Left lung (tissue), 4 donors: ENCODE measurements at regions not wholly inside any gene's neighbourhood (a gene's known extent, or its start where the extent isn't known, plus 50 kb on each side); places are given as distances from the start of the nearest gene placed in this dataset.

Source experiments
- ATAC-seq: fragments of 200-7000 bp; cut with Tn5 transposase; one replicate; pipeline ENCODE4 v1.9.1; 2020; ENCODE audit warnings: moderate library complexity
- DNase-seq, 4 donors: peaks; one replicate each; pipeline ENCODE4 v3.0.0-alpha.2; 2013 to 2020
- H3K27ac ChIP-seq, 2 donors: fragments of 200-600 bp; sonication (generic) in 1 of 2; one replicate each; pipeline versions ENCODE4 v1.5.0 to v1.8.0; 2020 to 2021
- H3K27me3 ChIP-seq, 2 donors: fragments of 200-600 bp; sonication (generic) in 1 of 2; one replicate each; pipeline versions ENCODE4 v1.5.0 to v1.8.0; 2020 to 2021
- H3K36me3 ChIP-seq, 2 donors: fragments of 200-600 bp; sonication (generic) in 1 of 2; one replicate each; pipeline versions ENCODE4 v1.5.0 to v1.8.0; 2020 to 2021
- H3K4me1 ChIP-seq, 2 donors: fragments of 200-600 bp; one replicate each; pipeline ENCODE4 v1.8.0; 2021
- H3K4me3 ChIP-seq, 2 donors: fragments of 200-600 bp; sonication (generic) in 1 of 2; one replicate each; pipeline versions ENCODE4 v1.5.0 to v1.8.0; 2020 to 2021; ENCODE audit warnings: mild to moderate bottlenecking in 1 of 2
- H3K9me3 ChIP-seq, 2 donors: fragments of 200-600 bp; sonication (generic) in 1 of 2; one replicate each; pipeline versions ENCODE4 v1.5.0 to v1.8.0; 2020 to 2021
- intact Hi-C, 2 donors: fragments of 100-400 bp; cut with DNase I; formaldehyde crosslinking; loops; one replicate each; pipeline versions ENCODE4 v1.11.2 to v1.14.2; 2022
- TF ChIP-seq, protein P1 (sequence below), 2 donors: fragments of 200-600 bp; sonication (generic) in 1 of 2; IDR thresholded peaks; one replicate each; pipeline versions ENCODE4 v1.5.0 to v1.8.0; 2021; ENCODE audit warnings: antibody characterized with exemption in 2 of 2
- donor health status: DM: no; HTN: yes; CAD: no.
- donor health status: DM: no; HTN: no; CAD: no.

DNA sequence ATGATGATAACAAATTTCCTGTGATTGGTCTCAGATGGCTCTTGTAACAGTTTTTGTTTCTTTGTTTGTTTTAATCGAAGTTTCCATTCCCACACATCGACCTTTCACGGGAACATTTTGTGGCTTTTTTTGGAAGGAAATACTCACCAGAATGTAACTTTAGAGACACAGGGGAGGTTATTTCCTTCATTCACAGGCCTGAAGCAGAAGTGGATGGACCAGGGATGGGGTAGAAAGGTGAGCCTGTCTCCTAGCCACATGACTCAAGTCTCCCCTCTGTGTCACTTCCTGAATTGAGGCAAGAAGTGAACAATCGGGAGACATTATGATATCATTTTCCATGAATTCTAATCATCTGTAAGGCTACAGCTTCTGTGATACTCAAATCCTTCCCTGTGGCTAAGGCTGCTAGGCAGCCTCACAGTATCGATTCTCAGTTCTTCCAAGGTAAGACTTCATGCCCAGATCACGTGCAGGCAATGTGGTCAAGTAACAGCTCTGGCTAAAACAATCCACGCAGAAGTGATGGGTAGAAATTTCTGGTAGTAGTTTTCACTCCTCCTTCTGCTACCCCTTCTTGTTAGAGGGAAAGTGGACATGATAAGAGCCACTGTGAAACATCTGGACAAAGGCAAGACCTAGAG is 203.9 kb upstream of the NEBL start:
- Histone ChIP-seq H3K27ac (peak overlapping the region; percentile 41 to 63), H3K36me3 (no peaks in the 10 kb centered on the region), H3K4me1 (no peaks in the 10 kb centered on the region), H3K9me3 (no peaks in the 10 kb centered on the region), H3K27me3 (no peaks in the 10 kb centered on the region), H3K4me3 (no peak overlapping the region)
- intact Hi-C loops, result no loop called here
- peak; percentile 62 for ATAC-seq
- TF ChIP-seq, protein P1, sequence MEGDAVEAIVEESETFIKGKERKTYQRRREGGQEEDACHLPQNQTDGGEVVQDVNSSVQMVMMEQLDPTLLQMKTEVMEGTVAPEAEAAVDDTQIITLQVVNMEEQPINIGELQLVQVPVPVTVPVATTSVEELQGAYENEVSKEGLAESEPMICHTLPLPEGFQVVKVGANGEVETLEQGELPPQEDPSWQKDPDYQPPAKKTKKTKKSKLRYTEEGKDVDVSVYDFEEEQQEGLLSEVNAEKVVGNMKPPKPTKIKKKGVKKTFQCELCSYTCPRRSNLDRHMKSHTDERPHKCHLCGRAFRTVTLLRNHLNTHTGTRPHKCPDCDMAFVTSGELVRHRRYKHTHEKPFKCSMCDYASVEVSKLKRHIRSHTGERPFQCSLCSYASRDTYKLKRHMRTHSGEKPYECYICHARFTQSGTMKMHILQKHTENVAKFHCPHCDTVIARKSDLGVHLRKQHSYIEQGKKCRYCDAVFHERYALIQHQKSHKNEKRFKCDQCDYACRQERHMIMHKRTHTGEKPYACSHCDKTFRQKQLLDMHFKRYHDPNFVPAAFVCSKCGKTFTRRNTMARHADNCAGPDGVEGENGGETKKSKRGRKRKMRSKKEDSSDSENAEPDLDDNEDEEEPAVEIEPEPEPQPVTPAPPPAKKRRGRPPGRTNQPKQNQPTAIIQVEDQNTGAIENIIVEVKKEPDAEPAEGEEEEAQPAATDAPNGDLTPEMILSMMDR (IDR thresholded peaks at IDR 0.05), result no peak
- DNase-seq, result no peak

DNA sequence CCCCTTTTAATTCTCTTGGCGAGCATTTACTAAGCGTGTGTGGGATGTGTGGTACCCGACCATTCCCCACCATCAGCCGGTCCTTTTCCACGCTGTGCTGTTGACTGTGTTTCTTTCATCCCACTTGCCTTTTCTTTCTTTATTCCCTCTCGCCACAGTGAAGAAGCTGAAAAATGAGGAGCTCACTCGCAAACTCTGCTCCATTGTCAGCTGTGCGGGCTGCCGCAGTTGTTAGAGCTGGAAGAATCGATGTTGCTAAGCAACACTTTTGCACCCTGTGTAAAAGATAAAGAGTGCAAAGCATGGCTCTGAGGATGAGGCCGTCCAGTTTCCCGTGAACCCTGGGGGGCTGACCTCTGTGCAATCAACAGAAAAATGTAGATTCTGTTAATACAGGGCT is 203.1 kb upstream of the NEBL start:
- Histone ChIP-seq H3K4me1 (no peaks in the 10 kb centered on the region), H3K27me3 (no peaks in the 10 kb centered on the region), H3K4me3 (no peak overlapping the region), H3K9me3 (no peaks in the 10 kb centered on the region), H3K27ac (peak overlapping the region in 1 of 2 donors; percentile 63), H3K36me3 (no peaks in the 10 kb centered on the region)
- DNase-seq (no peak), ATAC-seq (no peak)
- intact Hi-C loops, result no loop called here
- TF ChIP-seq, protein P1 (IDR thresholded peaks at IDR 0.05), result no peak

DNA sequence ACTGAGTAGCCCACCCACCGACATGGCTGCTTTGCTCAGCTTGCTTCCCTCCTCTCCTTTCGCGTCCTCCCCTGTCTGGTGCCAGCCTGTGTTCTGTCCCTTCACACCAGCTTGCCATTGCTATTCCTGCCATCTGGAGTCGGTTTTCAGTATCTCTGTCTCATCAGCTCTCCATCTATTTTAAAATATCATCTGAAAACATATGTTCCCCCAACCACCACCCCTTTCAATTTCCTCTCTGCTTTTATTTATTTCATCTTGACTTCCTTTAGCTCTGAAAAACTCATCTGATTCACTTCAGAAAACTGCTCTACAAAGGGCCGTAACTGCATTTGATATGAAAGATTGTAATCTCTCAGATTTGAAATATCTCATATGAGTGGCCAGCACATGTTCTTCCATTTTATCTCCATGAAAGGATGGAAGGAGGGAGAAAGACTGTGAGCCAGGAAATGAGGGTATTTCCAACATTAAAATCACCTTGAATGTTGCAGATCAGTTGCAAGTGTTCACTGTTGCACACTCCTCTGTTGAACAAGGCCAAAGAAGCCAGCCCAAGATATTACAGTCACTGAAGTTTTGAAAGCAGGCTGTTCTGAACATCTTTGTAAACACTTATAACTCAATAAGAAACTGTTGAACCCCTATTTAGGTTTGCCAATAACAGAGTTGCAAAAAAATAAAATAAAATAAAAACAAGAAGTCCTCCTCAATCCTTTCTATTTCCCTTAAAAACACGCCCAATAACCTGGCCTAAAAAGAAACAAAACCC is 202.4 kb upstream of the NEBL start:
- no peaks in the 10 kb centered on the region for H3K36me3 ChIP-seq
- intact Hi-C loops, result no loop called here
- peak overlapping the region in 1 of 2 donors; percentile 63 for H3K27ac ChIP-seq
- no peak overlapping the region for H3K4me3 ChIP-seq
- no peaks in the 10 kb centered on the region for H3K27me3 ChIP-seq
- H3K9me3 ChIP-seq, result no peaks in the 10 kb centered on the region
- ATAC-seq (no peak), DNase-seq (peak in 1 of 4 donors; percentile 54)
- TF ChIP-seq, protein P1 (IDR thresholded peaks at IDR 0.05), result no peak
- no peaks in the 10 kb centered on the region for H3K4me1 ChIP-seq

DNA sequence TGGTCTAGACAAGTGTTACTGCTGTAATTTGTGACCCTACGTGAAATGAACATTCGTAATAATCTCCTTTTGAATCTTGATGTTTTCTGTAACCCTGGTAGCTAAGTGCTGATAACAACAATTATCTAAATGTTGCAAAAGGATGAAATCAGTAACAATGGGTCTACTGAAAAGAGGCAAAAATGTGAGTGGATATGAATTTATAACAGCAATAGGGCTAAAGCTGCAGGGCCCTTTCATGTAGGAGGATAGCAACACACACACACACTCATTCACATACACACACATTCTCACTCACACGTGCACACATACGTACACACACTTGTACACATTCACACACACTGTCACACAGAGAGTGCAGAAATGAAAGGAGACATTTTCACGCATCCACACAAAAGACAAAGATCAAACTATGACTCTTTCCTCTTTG is 200.8 kb upstream of the NEBL start:
- TF ChIP-seq, protein P1 (IDR thresholded peaks at IDR 0.05), result no peak
- no peaks in the 10 kb centered on the region for H3K4me1 ChIP-seq
- H3K27ac ChIP-seq, result peak overlapping the region in 1 of 2 donors; percentile 58
- intact Hi-C loops, result no loop called here
- H3K27me3 ChIP-seq, result no peaks in the 10 kb centered on the region
- H3K36me3 ChIP-seq, result no peaks in the 10 kb centered on the region
- no peak overlapping the region for H3K4me3 ChIP-seq
- ATAC-seq, result no peak
- H3K9me3 ChIP-seq, result no peaks in the 10 kb centered on the region
- no peak for DNase-seq

DNA sequence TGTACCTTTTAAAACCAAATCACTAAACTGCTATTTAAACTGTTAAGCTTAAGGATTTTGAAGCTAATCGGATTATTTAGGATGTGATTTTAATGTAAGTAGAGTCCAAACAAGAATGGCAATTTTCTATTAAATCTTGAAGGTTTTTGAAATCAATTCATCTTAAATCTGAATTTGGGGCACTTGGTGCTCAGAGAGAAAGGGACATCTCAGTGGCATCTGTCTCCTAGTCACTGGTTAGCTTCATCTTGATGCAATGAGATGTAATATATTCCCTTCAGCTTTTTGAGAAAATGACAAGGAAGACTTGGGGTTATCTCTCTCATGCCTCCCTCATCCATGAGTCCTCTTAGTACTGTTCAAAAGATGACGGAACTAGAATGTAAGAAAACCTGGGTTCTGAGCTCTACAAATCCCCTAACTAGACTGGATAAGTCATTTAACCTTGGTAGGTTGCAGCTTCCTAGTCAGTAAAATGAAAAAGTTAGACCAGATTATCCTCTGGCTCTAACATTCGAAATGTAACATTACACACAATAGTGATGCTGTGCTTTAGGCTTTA is 198.5 kb upstream of the NEBL start:
- TF ChIP-seq, protein P1 (IDR thresholded peaks at IDR 0.05), result no peak
- Histone ChIP-seq H3K4me3 (no peak overlapping the region), H3K9me3 (no peaks in the 10 kb centered on the region), H3K4me1 (no peaks in the 10 kb centered on the region), H3K36me3 (no peaks in the 10 kb centered on the region), H3K27ac (no peak overlapping the region), H3K27me3 (no peaks in the 10 kb centered on the region)
- ATAC-seq, result no peak
- no peak for DNase-seq
- intact Hi-C loops, result no loop called here
